Uterus (tissue), 2 donors: ENCODE measurements at regions not wholly inside any gene's neighbourhood (a gene's known extent, or its start where the extent isn't known, plus 50 kb on each side); places are given as distances from the start of the nearest gene placed in this dataset.

ENCODE experiments used
- CTCF ChIP-seq, 4 experiments: fragments of 200-600 bp in 2 of 4; fragments of 450-650 bp in 2 of 4; sonication (generic) in 2 of 4; IDR thresholded peaks; one replicate each; pipeline ENCODE4 v1.5.1; 2016 to 2019; ENCODE audit warnings: antibody characterized with exemption in 4 of 4, mild to moderate bottlenecking in 2 of 4, moderate library complexity in 1 of 4
- POLR2A ChIP-seq, 2 donors: fragments of 450-650 bp; IDR thresholded peaks; one replicate each; pipeline ENCODE4 v1.6.1; 2016; ENCODE audit warnings: antibody characterized with exemption in 2 of 2, mild to moderate bottlenecking in 1 of 2, moderate library complexity in 1 of 2

GRCh38 chr22:27149921-27150543, 492.6 kb downstream of the MIAT start:
- TF ChIP-seq CTCF (IDR thresholded peaks at IDR 0.05) (no peak), POLR2A (IDR thresholded peaks at IDR 0.05) (no peak)
